IMR-90 (cell line): ENCODE measurements at regions not wholly inside any gene's neighbourhood (a gene's known extent, or its start where the extent isn't known, plus 50 kb on each side); places are given as distances from the start of the nearest gene placed in this dataset.

Experiments used
- CEBPB ChIP-seq: IDR thresholded peaks from 2 replicates; pipeline ENCODE4 v1.6.1; 2012; ENCODE audit warnings: low read depth, low read length, improper control_type of control experiment
- CHD1 ChIP-seq: IDR thresholded peaks from 2 replicates; pipeline ENCODE4 v1.6.1; 2012; ENCODE audit warnings: low read depth, low read length, improper control_type of control experiment
- MAZ ChIP-seq: IDR thresholded peaks from 2 replicates; pipeline ENCODE4 v1.6.1; 2012; ENCODE audit warnings: low read depth, mild to moderate bottlenecking, low read length, improper control_type of control experiment, moderate library complexity, borderline replicate concordance
- NFE2L2 ChIP-seq: fragments of 150-350 bp; IDR thresholded peaks from 2 replicates; pipeline ENCODE4 v1.6.1; 2016; ENCODE audit warnings: low read depth, mild to moderate bottlenecking, low read length
- POLR2A ChIP-seq: IDR thresholded peaks from 2 replicates; pipeline ENCODE4 v1.6.1; 2012; ENCODE audit warnings: mild to moderate bottlenecking, low read depth, low read length
- RAD21 ChIP-seq: IDR thresholded peaks from 2 replicates; pipeline ENCODE4 v1.6.1; 2012; ENCODE audit warnings: low read length, improper control_type of control experiment
- RCOR1 ChIP-seq: IDR thresholded peaks from 2 replicates; pipeline ENCODE4 v1.6.1; 2012; ENCODE audit warnings: mild to moderate bottlenecking, low read length, improper control_type of control experiment; ENCODE audit not compliant: insufficient replicate concordance
- SMC3 ChIP-seq: fragments of 150-350 bp; IDR thresholded peaks from 2 replicates; pipeline ENCODE4 v1.6.1; 2016; ENCODE audit warnings: low read depth, mild to moderate bottlenecking, antibody characterized with exemption, low read length, moderate library complexity
- TF ChIP-seq, protein P1 (sequence below): conservative IDR thresholded peaks from 2 replicates; pipeline ENCODE4 v1.5.1; 2012; ENCODE audit warnings: mild to moderate bottlenecking, low read depth, low read length, improper control_type of control experiment
- TF ChIP-seq, protein P2 (sequence below): fragments of 150-350 bp; IDR thresholded peaks from 2 replicates; pipeline ENCODE4 v1.6.1; 2017; ENCODE audit warnings: mild to moderate bottlenecking, antibody characterized with exemption, low read length, low read depth

DNA sequence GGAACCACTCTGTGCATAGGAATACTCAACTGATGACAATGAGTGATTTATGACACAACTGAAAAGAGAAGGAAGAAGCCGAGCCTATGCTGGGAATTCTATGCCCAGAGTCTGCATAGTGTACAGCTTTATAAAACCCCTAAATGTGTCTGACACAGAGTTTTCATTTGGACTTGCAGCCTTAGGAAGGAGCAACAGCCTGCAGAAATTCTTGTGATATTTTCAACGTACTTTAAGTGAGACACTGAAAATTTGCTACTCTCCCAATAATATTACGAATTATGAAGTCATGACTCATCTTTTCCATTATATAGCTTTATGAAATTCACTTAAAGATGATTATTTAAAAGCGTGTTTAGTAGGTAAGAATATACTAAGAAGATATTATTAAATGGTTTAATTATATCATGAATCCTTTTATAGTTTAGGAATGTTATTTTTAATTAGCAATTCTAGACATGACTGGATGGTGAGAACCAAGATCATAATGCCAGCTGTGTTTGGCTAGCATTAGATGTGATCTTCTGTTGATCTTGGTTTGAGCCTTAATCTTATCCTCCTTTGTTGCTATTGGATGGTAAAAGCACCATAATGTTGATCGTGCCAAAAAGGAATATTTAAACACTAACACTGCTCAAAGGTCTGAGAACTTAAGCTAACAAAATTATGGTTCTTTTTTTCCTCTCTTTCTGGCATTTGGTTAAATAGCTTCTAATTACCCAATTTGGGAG, 785.1 kb upstream of the ADGRL4 start:
- TF ChIP-seq POLR2A (no peak), CEBPB (no peak), RAD21 (no peak), SMC3 (no peak), NFE2L2 (no peak), RCOR1 (no peak), MAZ (no peak), CHD1 (no peak)
- TF ChIP-seq, protein P1, sequence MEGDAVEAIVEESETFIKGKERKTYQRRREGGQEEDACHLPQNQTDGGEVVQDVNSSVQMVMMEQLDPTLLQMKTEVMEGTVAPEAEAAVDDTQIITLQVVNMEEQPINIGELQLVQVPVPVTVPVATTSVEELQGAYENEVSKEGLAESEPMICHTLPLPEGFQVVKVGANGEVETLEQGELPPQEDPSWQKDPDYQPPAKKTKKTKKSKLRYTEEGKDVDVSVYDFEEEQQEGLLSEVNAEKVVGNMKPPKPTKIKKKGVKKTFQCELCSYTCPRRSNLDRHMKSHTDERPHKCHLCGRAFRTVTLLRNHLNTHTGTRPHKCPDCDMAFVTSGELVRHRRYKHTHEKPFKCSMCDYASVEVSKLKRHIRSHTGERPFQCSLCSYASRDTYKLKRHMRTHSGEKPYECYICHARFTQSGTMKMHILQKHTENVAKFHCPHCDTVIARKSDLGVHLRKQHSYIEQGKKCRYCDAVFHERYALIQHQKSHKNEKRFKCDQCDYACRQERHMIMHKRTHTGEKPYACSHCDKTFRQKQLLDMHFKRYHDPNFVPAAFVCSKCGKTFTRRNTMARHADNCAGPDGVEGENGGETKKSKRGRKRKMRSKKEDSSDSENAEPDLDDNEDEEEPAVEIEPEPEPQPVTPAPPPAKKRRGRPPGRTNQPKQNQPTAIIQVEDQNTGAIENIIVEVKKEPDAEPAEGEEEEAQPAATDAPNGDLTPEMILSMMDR, result no peak
- TF ChIP-seq, protein P2, sequence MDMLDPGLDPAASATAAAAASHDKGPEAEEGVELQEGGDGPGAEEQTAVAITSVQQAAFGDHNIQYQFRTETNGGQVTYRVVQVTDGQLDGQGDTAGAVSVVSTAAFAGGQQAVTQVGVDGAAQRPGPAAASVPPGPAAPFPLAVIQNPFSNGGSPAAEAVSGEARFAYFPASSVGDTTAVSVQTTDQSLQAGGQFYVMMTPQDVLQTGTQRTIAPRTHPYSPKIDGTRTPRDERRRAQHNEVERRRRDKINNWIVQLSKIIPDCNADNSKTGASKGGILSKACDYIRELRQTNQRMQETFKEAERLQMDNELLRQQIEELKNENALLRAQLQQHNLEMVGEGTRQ, result no peak
